ENCODE measurements at regions not wholly inside any gene's neighbourhood (a gene's known extent, or its start where the extent isn't known, plus 50 kb on each side); places are given as distances from the start of the nearest gene placed in this dataset.
A peak's percentile ranks its signal among the peaks of the same experiment; 100 is the strongest.
"Not testable (repeated sequence)": the region's sequence is repeated elsewhere in the genome, so short reads cannot be mapped to it uniquely, and the experiment has no call there.

GRCh38 chr6:47180633-47181032 is 129.1 kb downstream of the TNFRSF21 start:
- Histone ChIP-seq H3K4me1 (ENCODE audit: insufficient read depth, insufficient read length) (no peaks in the 10 kb centered on the region), H3K36me3 (ENCODE audit: insufficient read depth, insufficient read length, low read length) (no peaks in the 10 kb centered on the region), H3K9ac (ENCODE audit: insufficient read length, low read depth) (no peak overlapping the region), H3K27me3 (ENCODE audit: insufficient read depth, insufficient read length) (no peaks in the 10 kb centered on the region), H3K4me3 (ENCODE audit: insufficient read length, low read depth) (no peak overlapping the region), H3K9me3 (ENCODE audit: insufficient read depth, low read length) (peaks cover 13% of the 10 kb centered on the region; the same call in 1 of the 2 replicates)
- TF ChIP-seq ZNF274 (IDR thresholded peaks at IDR 0.05; ENCODE audit: low read depth, low read length) (no peak), SUZ12 (IDR thresholded peaks at IDR 0.05; ENCODE audit: extremely low read depth, insufficient read depth, insufficient read length) (no peak), YY1 (IDR thresholded peaks at IDR 0.05; ENCODE audit: insufficient read depth, insufficient read length) (no peak)
- DNase-seq (ENCODE audit: low read depth, low spot score): peak; percentile 40

DNA sequence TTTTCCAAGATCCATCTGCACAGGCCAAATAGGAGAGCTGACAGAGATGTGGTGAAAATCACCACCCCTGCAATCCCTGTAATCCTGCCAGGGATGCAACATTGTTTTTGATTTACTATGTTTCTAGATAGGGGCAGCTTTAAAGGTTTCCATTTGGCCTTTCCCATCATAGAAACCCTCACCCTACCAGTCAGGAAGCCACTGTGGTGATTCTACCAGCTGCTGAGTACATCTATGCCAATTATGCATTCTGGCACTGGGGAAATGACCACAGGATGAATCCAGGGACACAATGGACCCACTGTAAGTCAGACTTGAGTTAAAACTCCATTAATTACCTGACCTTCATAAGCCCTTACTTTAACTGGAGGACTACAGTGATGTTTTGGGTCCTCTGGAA is 130.4 kb downstream of the TNFRSF21 start:
- Histone ChIP-seq H3K4me1 (ENCODE audit: insufficient read depth, insufficient read length) (no peaks in the 10 kb centered on the region), H3K27me3 (ENCODE audit: insufficient read depth, insufficient read length) (no peaks in the 10 kb centered on the region), H3K4me3 (ENCODE audit: insufficient read length, low read depth) (no peak overlapping the region), H3K36me3 (ENCODE audit: insufficient read depth, insufficient read length, low read length) (no peaks in the 10 kb centered on the region), H3K9me3 (ENCODE audit: insufficient read depth, low read length) (peaks cover 13% of the 10 kb centered on the region; the same call in 1 of the 2 replicates), H3K9ac (ENCODE audit: insufficient read length, low read depth) (no peak overlapping the region)
- TF ChIP-seq YY1 (IDR thresholded peaks at IDR 0.05; ENCODE audit: insufficient read depth, insufficient read length) (no peak), SUZ12 (IDR thresholded peaks at IDR 0.05; ENCODE audit: extremely low read depth, insufficient read depth, insufficient read length) (no peak), ZNF274 (IDR thresholded peaks at IDR 0.05; ENCODE audit: low read depth, low read length) (no peak)
- no peak for DNase-seq (ENCODE audit: low read depth, low spot score)

DNA sequence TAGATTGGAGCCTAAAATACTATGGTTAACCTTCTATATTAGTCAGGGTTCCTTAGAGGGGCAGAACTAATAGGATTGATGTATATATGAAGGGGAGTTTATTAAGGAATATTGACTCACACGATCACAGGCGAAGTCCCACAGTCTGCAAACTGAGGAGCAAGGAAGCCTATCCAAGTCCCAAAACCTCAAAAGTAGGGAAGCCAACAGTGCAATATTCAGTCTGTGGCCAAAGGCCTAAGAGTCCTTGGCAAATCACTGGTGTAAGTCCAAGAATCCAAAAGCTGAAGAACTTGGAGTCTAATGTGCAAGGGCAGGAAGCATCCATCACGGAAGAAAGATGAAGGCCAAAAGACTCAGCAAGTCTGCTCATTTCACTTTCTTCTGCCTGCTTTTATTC is 133.5 kb upstream of the ADGRF1 start:
- Histone ChIP-seq H3K27me3 (ENCODE audit: insufficient read depth, insufficient read length) (no peaks in the 10 kb centered on the region), H3K4me1 (ENCODE audit: insufficient read depth, insufficient read length) (no peaks in the 10 kb centered on the region), H3K36me3 (ENCODE audit: insufficient read depth, insufficient read length, low read length) (no peaks in the 10 kb centered on the region), H3K4me3 (ENCODE audit: insufficient read length, low read depth) (no peak overlapping the region), H3K9me3 (ENCODE audit: insufficient read depth, low read length) (no peaks in the 10 kb centered on the region), H3K9ac (ENCODE audit: insufficient read length, low read depth) (no peak overlapping the region)
- TF ChIP-seq YY1 (IDR thresholded peaks at IDR 0.05; ENCODE audit: insufficient read depth, insufficient read length): no peak
- no peak for TF ChIP-seq SUZ12 (IDR thresholded peaks at IDR 0.05; ENCODE audit: extremely low read depth, insufficient read depth, insufficient read length)
- DNase-seq (ENCODE audit: low read depth, low spot score): no peak

- Histone ChIP-seq H3K4me1 (ENCODE audit: insufficient read depth, insufficient read length) (no peaks in the 10 kb centered on the region), H3K9ac (ENCODE audit: insufficient read length, low read depth) (no peak overlapping the region), H3K4me3 (ENCODE audit: insufficient read length, low read depth) (no peak overlapping the region), H3K27me3 (ENCODE audit: insufficient read depth, insufficient read length) (no peaks in the 10 kb centered on the region), H3K9me3 (ENCODE audit: insufficient read depth, low read length) (no peaks in the 10 kb centered on the region), H3K36me3 (ENCODE audit: insufficient read depth, insufficient read length, low read length) (no peaks in the 10 kb centered on the region)
- TF ChIP-seq SUZ12 (IDR thresholded peaks at IDR 0.05; ENCODE audit: extremely low read depth, insufficient read depth, insufficient read length) (no peak), ZNF274 (IDR thresholded peaks at IDR 0.05; ENCODE audit: low read depth, low read length) (no peak), YY1 (IDR thresholded peaks at IDR 0.05; ENCODE audit: insufficient read depth, insufficient read length) (no peak)
- DNase-seq (ENCODE audit: low read depth, low spot score): no peak
These were observed 132.4 kb upstream of the ADGRF1 start for GRCh38 chr6:47174502-47175023.

DNA sequence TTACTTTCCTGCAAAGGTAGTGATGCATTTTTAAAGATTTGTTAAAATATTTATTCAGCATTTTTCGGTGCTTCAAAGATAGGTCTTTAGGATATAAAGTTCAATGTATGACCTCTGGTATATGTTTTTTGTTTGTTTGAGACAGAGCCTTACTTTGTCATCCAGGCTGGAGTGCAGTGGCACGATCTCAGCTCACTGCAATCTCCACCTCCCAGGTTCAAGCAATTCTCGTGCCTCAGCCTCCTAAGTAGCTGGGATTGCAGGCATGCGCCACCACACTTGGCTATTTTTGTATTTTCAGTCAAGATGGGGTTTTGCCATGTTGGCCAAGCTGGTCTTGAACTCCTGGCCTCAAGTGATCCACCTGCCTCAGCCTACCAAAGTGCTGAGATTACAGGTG is 131.9 kb upstream of the ADGRF1 start:
- not testable (repeated sequence) for H3K4me3 ChIP-seq (ENCODE audit: insufficient read length, low read depth); H3K36me3 ChIP-seq (ENCODE audit: insufficient read depth, insufficient read length, low read length); DNase-seq (ENCODE audit: low read depth, low spot score); H3K27me3 ChIP-seq (ENCODE audit: insufficient read depth, insufficient read length); H3K9ac ChIP-seq (ENCODE audit: insufficient read length, low read depth); H3K4me1 ChIP-seq (ENCODE audit: insufficient read depth, insufficient read length); H3K9me3 ChIP-seq (ENCODE audit: insufficient read depth, low read length)

- H3K4me1 ChIP-seq (ENCODE audit: insufficient read depth, insufficient read length); H3K9me3 ChIP-seq (ENCODE audit: insufficient read depth, low read length); H3K36me3 ChIP-seq (ENCODE audit: insufficient read depth, insufficient read length, low read length); H3K27me3 ChIP-seq (ENCODE audit: insufficient read depth, insufficient read length); DNase-seq (ENCODE audit: low read depth, low spot score); H3K9ac ChIP-seq (ENCODE audit: insufficient read length, low read depth); H3K4me3 ChIP-seq (ENCODE audit: insufficient read length, low read depth): not testable (repeated sequence)
These were observed 131.0 kb upstream of the ADGRF1 start for GRCh38 chr6:47173145-47173544.

GRCh38 chr6:47170617-47170947 is 128.4 kb upstream of the ADGRF1 start:
- Histone ChIP-seq H3K9me3 (ENCODE audit: insufficient read depth, low read length) (no peaks in the 10 kb centered on the region), H3K36me3 (ENCODE audit: insufficient read depth, insufficient read length, low read length) (no peaks in the 10 kb centered on the region), H3K4me1 (ENCODE audit: insufficient read depth, insufficient read length) (peaks cover 2% of the 10 kb centered on the region), H3K9ac (ENCODE audit: insufficient read length, low read depth) (no peak overlapping the region), H3K4me3 (ENCODE audit: insufficient read length, low read depth) (no peak overlapping the region), H3K27me3 (ENCODE audit: insufficient read depth, insufficient read length) (no peaks in the 10 kb centered on the region)
- TF ChIP-seq YY1 (IDR thresholded peaks at IDR 0.05; ENCODE audit: insufficient read depth, insufficient read length): no peak
- no peak for TF ChIP-seq SUZ12 (IDR thresholded peaks at IDR 0.05; ENCODE audit: extremely low read depth, insufficient read depth, insufficient read length)
- no peak for TF ChIP-seq ZNF274 (IDR thresholded peaks at IDR 0.05; ENCODE audit: low read depth, low read length)
- DNase-seq (ENCODE audit: low read depth, low spot score): no peak
